Psoas muscle (tissue), 7 donors: ENCODE measurements at regions not wholly inside any gene's neighbourhood (a gene's known extent, or its start where the extent isn't known, plus 50 kb on each side); places are given as distances from the start of the nearest gene placed in this dataset.

Source experiments
- ATAC-seq, 4 donors: fragments of 200-7000 bp; cut with Tn5 transposase; one replicate each; pipeline ENCODE4 v1.9.1; 2020; ENCODE audit warnings: moderate library complexity in 3 of 4, mild to moderate bottlenecking in 2 of 4
- DNase-seq, 2 donors: peaks; one replicate each; pipeline ENCODE4 v3.0.0-alpha.2; 2020
- H3K27ac ChIP-seq: fragments of 200-600 bp; one replicate; pipeline ENCODE4 v1.8.0; 2022
- H3K27me3 ChIP-seq, 3 donors: fragments of 200-600 bp in 1 of 3; one replicate each; pipeline versions ENCODE4 v1.6.1 to v1.8.0; 2013 to 2022; ENCODE audit warnings: low read length in 2 of 3, mild to moderate bottlenecking in 2 of 3, moderate library complexity in 1 of 3; ENCODE audit not compliant: insufficient read depth in 3 of 3
- H3K36me3 ChIP-seq, 2 donors: fragments of 200-600 bp in 1 of 2; one replicate each; pipeline versions ENCODE4 v1.6.1 to v1.8.0; 2013 to 2022; ENCODE audit warnings: low read depth in 1 of 2, mild to moderate bottlenecking in 1 of 2, moderate library complexity in 1 of 2; ENCODE audit not compliant: insufficient read depth in 1 of 2
- H3K4me1 ChIP-seq: fragments of 200-600 bp; one replicate; pipeline ENCODE4 v1.8.0; 2022
- H3K4me3 ChIP-seq: fragments of 200-600 bp; one replicate; pipeline ENCODE4 v1.8.0; 2022; ENCODE audit warnings: mild to moderate bottlenecking
- H3K9me3 ChIP-seq: fragments of 200-600 bp; one replicate; pipeline ENCODE4 v1.8.0; 2022
- WGBS, 3 donors: extraction: QIAGEN DNeasy Blood & Tissue Kit; methylation state at CpG; one replicate each; pipeline versions ENCODE4 v1.1.6 to v1.1.7; 2013; 5-methylcytosine and 5-hydroxymethylcytosine counted together
- intact Hi-C, 2 donors: fragments of 100-400 bp; cut with DNase I; formaldehyde crosslinking; loops; one replicate each; pipeline versions ENCODE4 v1.11.0 to v1.14.2; 2022
- TF ChIP-seq, protein P1 (sequence below): fragments of 200-600 bp; IDR thresholded peaks from one replicate; pipeline ENCODE4 v1.8.0; 2022; ENCODE audit warnings: antibody characterized with exemption
- donor health status: healthy with polysubstance abuse.
- donor health status: DM: no; HTN: no; CAD: no; lungs with moderate emphysema.
- donor health status: Bipolar disorder and iron deficiency.
- donor health status: healthy.
- donor health status: DM: yes; HTN: yes; CAD: no.
- donor health status: DM: no; HTN: no; CAD: no.
- donor health status: DM: yes; HTN: yes; CAD: no.

DNA sequence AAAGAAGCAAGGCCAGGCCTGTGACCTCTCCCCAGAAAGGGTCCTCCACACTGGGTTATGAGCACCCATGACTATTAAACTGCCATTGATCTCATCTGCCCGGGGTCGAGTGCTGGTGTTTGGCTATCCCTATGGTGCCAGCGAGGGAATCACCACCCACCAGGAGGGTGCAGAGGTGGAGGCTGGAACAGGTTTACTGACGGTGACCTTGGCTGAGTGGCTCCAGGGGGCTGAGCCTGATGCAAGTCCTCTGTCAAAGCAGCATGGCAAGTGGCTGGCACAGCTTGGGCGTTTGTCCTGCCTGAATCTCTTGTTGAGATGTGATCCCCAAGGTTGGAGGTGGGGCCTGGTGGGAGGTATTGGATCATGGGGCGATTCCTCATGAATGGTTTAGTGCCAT lies 196.4 kb upstream of the HDAC4 start:
- no peak for ATAC-seq
- DNase-seq = peak in 1 of 2 donors; percentile 7
- WGBS, 3 donors = 92 to 94% (median 92%) methylated on average over 6 of the region's 6 CpGs

DNA sequence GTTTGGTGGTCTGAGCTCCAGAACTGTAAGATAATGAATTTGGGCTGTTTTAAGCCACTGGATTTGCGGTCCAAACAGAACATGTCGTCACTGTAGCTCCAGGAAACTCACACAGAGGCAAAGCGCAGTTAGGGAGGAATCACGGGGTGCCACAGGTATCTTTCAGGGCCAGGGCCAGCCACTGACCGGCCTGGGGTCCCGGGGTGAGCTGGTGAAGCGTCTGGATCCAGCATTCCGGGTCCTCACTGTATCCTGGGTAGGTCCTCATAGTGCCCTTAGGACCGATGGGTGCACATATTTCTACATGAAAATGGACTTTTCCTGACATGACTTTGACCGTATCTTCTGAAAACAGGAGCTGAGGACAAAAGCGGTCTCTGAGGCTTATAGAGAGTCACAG lies 196.0 kb upstream of the HDAC4 start:
- 87 to 92% (median 87%) methylated on average over 11 of the region's 11 CpGs for WGBS, 3 donors
- intact Hi-C loops = no loop called here
- peak in 1 of 2 donors; percentile 20 for DNase-seq
- Histone ChIP-seq H3K4me3 (no peak overlapping the region), H3K27me3 (no peaks in the 10 kb centered on the region), H3K36me3 (no peaks in the 10 kb centered on the region), H3K4me1 (no peaks in the 10 kb centered on the region), H3K27ac (no peak overlapping the region), H3K9me3 (no peaks in the 10 kb centered on the region)
- ATAC-seq = no peak
- TF ChIP-seq, protein P1, sequence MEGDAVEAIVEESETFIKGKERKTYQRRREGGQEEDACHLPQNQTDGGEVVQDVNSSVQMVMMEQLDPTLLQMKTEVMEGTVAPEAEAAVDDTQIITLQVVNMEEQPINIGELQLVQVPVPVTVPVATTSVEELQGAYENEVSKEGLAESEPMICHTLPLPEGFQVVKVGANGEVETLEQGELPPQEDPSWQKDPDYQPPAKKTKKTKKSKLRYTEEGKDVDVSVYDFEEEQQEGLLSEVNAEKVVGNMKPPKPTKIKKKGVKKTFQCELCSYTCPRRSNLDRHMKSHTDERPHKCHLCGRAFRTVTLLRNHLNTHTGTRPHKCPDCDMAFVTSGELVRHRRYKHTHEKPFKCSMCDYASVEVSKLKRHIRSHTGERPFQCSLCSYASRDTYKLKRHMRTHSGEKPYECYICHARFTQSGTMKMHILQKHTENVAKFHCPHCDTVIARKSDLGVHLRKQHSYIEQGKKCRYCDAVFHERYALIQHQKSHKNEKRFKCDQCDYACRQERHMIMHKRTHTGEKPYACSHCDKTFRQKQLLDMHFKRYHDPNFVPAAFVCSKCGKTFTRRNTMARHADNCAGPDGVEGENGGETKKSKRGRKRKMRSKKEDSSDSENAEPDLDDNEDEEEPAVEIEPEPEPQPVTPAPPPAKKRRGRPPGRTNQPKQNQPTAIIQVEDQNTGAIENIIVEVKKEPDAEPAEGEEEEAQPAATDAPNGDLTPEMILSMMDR = no peak

More for the DNA sequence above, 196.4 kb upstream of the HDAC4 start:
- H3K4me1 ChIP-seq = no peaks in the 10 kb centered on the region
- TF ChIP-seq, protein P1 = no peak
- H3K9me3 ChIP-seq = no peaks in the 10 kb centered on the region
- intact Hi-C loops = no loop called here
- H3K27me3 ChIP-seq = no peaks in the 10 kb centered on the region
- no peak overlapping the region for H3K4me3 ChIP-seq
- H3K36me3 ChIP-seq = no peaks in the 10 kb centered on the region
- no peak overlapping the region for H3K27ac ChIP-seq

DNA sequence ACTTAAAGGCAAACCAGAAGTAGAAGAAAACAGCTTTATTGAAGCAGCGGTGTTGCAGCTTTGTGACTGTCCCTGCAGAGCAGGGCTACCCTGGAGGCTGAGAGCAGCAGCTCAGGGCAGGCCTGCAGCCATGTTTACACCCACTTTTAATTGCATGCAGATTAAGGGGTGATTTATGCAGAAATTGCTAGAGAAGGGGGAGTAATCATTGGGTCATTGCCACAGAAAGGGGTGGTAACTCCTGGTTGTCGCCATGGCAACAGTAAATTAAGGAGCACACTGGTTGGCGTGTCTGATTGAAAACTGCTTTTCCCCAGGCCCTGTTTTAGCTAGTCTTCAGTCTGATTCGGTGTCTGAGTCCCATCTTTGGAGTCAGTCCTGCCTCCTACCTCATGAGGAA lies 195.4 kb upstream of the HDAC4 start:
- Histone ChIP-seq H3K4me3 (no peak overlapping the region), H3K4me1 (no peaks in the 10 kb centered on the region), H3K27me3 (no peaks in the 10 kb centered on the region), H3K9me3 (no peaks in the 10 kb centered on the region), H3K36me3 (no peaks in the 10 kb centered on the region), H3K27ac (no peak overlapping the region)
- TF ChIP-seq, protein P1 = no peak
- ATAC-seq = no peak
- 83 to 89% (median 84%) methylated on average over 4 of the region's 4 CpGs for WGBS, 3 donors
- DNase-seq = peak in 1 of 2 donors; percentile 8
- intact Hi-C loops = no loop called here

DNA sequence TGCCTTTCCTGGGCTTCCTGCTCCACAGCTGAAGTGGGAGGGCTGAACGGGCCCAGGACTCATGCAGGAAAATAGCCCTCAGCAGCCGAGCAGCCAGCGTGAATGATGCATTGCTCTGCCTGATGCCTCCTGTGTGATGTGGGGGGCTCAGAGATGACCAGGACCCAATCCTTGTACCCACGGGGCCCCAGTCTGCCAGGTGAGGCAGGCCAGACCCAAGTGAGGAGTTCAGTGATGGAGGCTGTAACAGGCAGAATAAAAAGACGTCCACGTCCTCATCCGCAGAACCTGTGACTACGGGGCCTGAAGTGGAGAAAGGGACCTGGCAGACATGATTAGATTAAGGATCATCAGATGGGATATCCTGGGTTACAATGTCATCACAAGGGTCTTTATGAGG lies 194.9 kb upstream of the HDAC4 start:
- 92 to 96% (median 95%) methylated on average over 8 of the region's 8 CpGs for WGBS, 3 donors
- TF ChIP-seq, protein P1 = no peak
- no peak overlapping the region for H3K27ac ChIP-seq
- no peaks in the 10 kb centered on the region for H3K4me1 ChIP-seq
- no peaks in the 10 kb centered on the region for H3K9me3 ChIP-seq
- H3K4me3 ChIP-seq = no peak overlapping the region
- H3K36me3 ChIP-seq = no peaks in the 10 kb centered on the region
- DNase-seq (peak in 1 of 2 donors; percentile 30), ATAC-seq (no peak)
- no peaks in the 10 kb centered on the region for H3K27me3 ChIP-seq
- intact Hi-C loops = no loop called here
